ENCODE measurements at regions not wholly inside any gene's neighbourhood (a gene's known extent, or its start where the extent isn't known, plus 50 kb on each side); places are given as distances from the start of the nearest gene placed in this dataset.
"Not testable (repeated sequence)": the region's sequence is repeated elsewhere in the genome, so short reads cannot be mapped to it uniquely, and the experiment has no call there.

- DNase-seq: no peak
These were observed 142.7 kb downstream of the ADCYAP1 start for GRCh38 chr18:1047406-1047805.

- DNase-seq: no peak
These were observed 143.4 kb downstream of the ADCYAP1 start for GRCh38 chr18:1048032-1048431.

- no peak for DNase-seq
These were observed 144.5 kb downstream of the ADCYAP1 start for GRCh38 chr18:1049173-1049572.

- DNase-seq: no peak
These were observed 145.5 kb downstream of the ADCYAP1 start for GRCh38 chr18:1050012-1050657.

- no peak for DNase-seq
These were observed 147.6 kb downstream of the ADCYAP1 start for GRCh38 chr18:1052301-1052700.

- no peak for DNase-seq
These were observed 149.0 kb downstream of the ADCYAP1 start for GRCh38 chr18:1053331-1054315.

- DNase-seq: no peak
These were observed 151.7 kb downstream of the ADCYAP1 start for GRCh38 chr18:1056404-1056803.

- DNase-seq: no peak
These were observed 152.7 kb downstream of the ADCYAP1 start for GRCh38 chr18:1057367-1057766.

- no peak for DNase-seq
These were observed 157.9 kb downstream of the ADCYAP1 start for GRCh38 chr18:1062588-1062987.

GRCh38 chr18:1075322-1075721, 170.7 kb downstream of the ADCYAP1 start:
- DNase-seq: peak; percentile 99

- DNase-seq: no peak
These were observed 171.2 kb downstream of the ADCYAP1 start for GRCh38 chr18:1075876-1076275.

GRCh38 chr18:1078301-1078700, 173.6 kb downstream of the ADCYAP1 start:
- DNase-seq: no peak

- not testable (repeated sequence) for DNase-seq
These were observed 179.0 kb downstream of the ADCYAP1 start for GRCh38 chr18:1083675-1084074.

- DNase-seq: peak; percentile 55
These were observed 186.1 kb downstream of the ADCYAP1 start for GRCh38 chr18:1090758-1091157.

- no peak for DNase-seq
These were observed 187.6 kb downstream of the ADCYAP1 start for GRCh38 chr18:1092228-1092627.

GRCh38 chr18:1094409-1094808, 189.7 kb downstream of the ADCYAP1 start:
- DNase-seq: no peak

GRCh38 chr18:1097991-1098735, 193.5 kb downstream of the ADCYAP1 start:
- DNase-seq: not testable (repeated sequence)

GRCh38 chr18:1102848-1103247, 198.2 kb downstream of the ADCYAP1 start:
- DNase-seq: no peak

- DNase-seq: no peak
These were observed 198.9 kb downstream of the ADCYAP1 start for GRCh38 chr18:1103537-1103936.

GRCh38 chr18:1104181-1104881, 199.7 kb downstream of the ADCYAP1 start:
- no peak for DNase-seq

- DNase-seq: no peak
These were observed 219.8 kb downstream of the ADCYAP1 start for GRCh38 chr18:1124495-1124894.

GRCh38 chr18:1133541-1133940, 228.9 kb downstream of the ADCYAP1 start:
- DNase-seq: no peak

- no peak for DNase-seq
These were observed 243.1 kb downstream of the ADCYAP1 start for GRCh38 chr18:1147730-1148129.
